ENCODE measurements at regions not wholly inside any gene's neighbourhood (a gene's known extent, or its start where the extent isn't known, plus 50 kb on each side); places are given as distances from the start of the nearest gene placed in this dataset.
A peak's percentile ranks its signal among the peaks of the same experiment; 100 is the strongest.
"Not testable (repeated sequence)": the region's sequence is repeated elsewhere in the genome, so short reads cannot be mapped to it uniquely, and the experiment has no call there.

DNA sequence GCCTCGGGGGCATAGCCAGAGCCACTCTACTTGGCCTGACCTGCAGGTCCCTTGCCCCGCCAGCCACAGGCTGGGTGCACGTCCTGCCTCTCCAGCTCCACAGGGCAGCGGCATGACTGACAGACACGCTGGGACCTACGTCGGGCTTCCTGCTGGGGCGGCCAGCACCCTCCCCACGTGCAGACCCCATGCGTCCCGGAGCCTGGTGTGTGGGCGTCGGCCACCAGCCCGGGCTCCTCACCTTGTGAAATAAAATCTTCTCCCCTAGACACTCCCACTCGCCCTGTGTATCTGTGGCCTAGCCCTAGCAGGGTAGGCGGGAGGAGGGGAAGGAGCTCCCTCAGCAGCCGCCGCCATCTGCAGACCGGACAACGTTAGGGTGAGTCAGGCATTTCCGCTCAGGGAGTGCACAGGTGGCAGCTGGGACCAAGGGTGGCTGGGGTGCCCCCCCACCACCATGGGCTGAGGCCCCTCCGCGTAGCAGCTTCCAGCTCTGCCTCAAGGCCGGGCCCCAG is 119.5 kb downstream of the IGLL1 start:
- not testable (repeated sequence) for DNase-seq

DNA sequence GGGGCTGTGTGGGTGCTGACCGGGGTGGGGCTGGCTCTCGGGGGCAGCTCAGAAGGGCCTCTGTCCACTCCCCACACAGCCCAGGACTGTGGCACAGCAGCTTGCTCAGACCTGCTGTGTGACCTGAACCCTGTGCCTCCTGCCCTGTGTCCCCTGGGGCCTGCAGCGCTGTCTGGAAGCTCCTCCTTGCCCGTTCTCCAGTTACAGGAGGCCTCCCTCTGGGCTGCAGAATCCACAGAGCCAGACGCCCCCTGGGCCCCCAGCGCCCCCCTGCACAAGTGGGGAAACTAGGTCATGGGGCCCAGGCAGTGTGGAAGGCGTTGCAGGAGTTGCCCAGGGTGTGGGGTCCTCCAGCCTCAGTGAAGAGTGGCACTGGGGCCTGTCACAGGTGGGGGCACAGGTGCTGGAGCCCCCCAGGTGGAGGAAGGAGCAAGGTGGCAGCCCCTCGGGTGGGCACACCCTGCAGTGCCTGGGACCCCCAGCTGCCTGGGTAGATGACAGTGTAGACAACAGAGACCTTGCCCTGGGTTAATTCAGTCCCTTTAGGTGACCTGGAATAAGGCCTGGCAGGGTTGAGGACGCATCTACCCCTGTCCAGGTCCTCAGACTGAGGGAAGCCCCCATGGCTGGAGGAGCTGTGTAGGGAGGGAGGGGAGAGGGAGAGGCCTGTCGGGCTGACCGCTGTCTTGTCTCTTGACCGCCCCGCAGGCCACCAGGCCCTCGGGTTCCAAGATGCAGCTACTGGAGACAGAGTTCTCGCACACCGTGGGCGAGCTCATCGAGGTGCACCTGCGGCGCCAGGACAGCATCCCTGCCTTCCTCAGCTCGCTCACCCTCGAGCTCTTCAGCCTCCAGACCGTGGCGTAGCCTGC is 120.2 kb downstream of the IGLL1 start:
- DNase-seq, result not testable (repeated sequence)

DNA sequence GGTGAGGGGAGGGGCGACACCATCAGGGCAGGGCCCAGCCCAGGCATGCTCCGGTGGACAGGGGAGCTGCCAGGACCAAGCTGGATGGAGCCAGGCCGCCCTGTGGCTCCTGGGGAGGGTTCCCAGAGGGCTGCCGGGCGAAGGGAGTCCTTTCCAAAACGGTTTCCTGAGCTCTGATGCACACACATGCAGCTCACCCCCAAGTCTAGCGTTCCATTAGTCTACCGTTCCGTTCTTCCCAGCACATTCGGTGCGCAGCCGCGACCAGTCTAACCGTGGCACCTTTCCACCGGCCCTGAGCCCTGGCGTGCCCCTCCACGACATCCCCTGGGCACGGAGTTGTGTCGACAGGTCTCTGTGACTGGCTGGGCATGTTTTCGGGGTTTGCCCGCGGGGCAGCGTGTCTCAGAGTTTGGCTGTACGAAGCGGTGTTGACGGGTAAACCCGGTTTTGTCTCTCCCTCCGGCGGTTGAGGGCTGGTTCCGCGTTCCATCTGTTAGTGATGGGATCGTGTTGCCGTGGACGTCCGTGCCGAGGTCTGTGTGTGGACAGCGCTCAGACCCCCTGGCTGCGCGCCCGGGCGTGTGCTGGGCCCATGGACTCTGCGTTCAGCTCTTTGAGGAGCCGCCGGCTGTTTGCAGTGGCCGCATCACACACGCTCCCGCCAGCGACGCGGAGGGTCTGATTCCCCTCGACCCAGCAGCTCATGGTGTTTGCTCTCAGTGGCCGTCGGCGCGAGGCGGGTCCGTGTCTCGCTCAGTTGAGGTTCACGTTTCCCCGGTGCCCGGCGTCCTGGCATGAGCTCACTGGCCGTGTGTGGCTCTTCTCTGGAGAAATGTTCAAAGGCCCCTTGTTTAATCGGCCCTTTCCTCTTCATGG is 121.2 kb downstream of the IGLL1 start:
- DNase-seq, result no peak

DNA sequence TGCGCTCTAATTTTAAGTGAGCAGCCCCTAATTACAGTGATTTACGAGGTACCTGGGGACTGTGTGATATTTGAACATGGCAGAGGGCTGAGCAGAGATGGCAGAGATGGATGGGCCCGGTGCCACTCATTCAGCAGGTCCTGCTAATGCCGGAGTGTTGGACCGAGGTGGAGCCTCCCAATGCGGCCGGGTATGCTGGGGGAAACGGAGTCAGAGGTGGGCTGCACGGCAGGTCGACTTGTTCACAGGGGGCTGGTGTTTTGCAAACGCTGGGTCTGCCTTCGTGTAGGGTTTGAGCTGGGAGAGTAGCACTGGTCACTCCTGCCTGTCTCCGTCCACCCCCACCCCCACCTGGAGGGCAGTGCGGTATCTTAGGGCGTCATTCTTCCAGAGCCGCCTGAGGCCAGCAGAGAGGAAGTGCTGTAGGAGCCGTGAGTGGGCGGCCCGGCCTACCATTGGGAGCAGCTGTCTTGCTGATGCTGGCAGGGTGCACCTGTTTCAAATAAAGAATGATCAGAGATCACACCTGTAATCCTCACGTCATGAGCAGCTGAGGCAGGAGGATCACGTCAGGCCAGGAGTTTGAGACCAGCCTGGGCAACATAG is 122.6 kb downstream of the IGLL1 start:
- DNase-seq, result no peak

DNA sequence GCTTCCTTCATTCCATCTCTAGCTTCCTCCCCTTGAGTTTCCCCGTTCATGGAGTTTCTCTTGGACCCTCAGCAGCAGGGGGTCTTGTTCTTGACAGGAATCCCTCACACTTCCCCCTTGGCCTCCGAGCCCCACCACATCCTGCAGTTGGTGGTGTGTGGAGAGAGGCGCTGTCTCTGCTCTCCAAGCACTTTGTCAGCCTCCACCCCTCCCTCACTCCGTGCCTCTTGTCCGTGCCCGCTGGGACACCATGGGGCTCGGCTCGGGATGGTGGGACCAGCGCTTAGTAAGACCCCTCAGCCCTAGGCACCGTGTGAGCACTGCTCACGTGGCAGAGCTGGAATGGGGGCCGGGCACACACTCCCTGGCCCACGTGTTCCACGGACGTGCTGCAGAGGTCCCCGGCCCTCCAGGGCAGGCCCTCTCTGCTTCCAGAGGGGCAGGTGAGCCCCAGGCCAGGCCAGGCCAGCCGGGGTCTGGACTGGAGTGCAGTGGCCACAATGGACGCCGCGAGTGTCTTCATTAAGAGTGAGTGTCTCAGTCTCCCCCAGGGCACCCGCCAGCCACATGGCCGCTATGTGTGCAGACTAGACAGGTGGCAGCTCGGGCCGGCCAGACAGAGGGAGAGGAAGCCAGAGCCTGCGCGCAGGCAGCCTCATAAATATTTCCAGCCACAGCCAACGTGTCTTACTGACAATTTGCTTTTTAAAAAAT is 123.3 kb downstream of the IGLL1 start:
- peak in 1 of 14 donors; percentile 40 for DNase-seq

DNA sequence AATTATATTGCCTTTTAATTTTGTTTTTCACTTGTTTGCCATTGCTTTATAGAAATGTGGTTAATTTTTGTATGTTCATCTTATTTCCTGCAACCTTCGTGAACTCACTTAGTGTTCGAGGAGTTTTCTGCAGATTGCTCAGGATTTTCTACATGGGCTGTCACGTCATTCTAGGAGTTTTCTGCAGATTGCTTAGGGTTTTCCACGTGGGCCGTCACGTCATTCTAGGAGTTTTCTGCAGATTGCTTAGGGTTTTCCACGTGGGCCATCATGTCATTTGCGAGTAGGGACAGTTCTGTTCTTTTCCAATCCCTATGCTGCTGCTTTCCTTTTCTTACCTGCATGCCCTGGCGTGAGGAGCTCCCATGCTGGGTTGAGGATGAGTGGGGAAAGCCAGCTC is 125.7 kb downstream of the IGLL1 start:
- DNase-seq, result not testable (repeated sequence)

DNA sequence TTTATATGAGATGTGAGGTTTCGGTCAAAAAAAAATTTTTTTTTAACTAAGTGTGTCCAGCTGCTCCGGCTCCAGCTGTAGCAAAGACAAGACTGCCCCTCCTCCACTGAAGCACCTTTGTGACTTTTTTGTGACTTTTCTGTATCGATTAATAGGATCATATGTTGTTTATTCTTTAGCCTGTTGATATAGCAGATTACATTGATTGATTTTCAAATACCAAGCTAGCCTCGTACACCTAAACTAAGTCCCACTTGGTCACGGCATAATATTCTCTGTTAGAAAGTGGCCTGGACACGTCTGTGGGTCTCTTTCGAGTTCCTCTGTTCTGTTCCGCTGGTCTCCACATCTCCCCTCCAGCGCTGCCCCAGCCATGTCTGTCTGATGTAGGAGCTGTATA is 126.8 kb downstream of the IGLL1 start:
- DNase-seq, result no peak

DNA sequence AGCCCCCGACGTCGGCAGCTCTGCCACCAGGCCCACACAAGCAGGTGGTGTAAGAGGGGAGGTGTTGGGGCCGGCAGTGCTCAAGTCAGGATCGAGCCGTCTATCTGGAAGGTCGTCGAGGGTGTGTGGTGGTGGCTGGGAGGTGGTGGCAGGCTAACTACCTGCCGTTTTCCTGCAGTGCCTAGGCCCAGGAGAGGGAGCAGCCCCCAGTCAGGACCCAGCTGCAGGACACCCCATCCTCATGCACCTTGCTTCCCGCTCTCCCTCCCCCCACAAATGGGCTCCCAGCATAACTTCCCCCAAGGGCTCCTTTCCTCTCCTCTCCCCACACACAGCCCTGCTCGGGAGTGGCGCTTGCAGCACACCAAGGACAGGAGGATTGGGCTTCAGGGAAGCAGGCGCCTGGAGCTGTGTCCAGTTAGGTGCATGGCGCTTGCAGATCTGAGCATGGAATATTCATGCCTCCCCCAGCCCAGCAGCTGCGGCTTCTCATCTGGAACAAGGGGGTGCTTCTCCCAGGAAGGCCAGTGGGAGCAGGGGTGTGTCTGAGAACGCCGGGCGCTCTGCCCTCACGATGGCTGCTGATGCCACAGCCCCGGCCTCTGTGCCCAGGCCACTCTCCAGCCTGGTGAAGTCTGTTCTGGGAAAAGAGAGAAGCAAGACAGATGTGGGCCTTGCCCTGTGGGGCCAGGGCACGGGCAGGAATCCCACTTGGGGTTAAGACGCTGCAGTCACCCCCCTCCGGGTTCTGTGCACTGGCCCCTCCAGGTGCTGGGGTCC is 127.7 kb downstream of the IGLL1 start:
- no peak for DNase-seq

DNA sequence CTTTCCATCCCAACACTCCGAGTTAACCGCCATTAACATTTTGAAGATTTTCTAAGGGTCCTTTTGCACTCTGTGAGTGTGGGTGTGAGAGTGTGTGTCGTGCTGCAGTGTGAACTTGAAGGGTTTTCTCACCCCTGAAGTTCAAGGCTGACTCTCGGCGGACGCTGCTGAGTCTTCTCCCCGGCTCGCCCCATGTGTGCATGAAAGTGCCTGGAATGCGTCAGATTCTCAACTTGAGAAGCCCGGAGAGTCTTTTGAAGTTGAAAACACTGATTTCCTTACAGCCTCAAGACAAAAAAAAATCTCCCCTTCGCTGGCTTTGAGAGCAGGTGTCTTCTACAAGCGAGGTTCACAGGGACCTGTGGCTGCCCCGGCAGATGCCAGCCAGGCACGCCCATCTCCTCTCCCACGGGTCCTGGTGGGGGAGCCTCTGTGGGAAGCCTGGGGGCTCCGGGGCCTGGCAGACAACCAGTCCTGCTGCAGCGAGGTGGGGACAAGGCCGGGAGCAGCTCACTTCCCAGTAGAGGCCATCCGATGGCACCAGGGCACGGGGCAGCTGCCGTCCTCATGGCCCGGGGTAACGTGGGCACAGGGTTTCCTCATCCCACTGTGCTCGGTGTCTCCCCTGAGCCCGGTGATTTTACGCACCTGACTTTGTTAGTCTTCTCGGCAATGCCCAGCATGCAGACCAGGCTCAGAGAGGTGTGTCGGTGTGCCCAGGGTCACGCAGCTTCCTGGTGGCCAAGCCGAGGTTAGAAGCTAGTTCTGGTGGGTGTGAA is 128.4 kb downstream of the IGLL1 start:
- DNase-seq, result not testable (repeated sequence)

DNA sequence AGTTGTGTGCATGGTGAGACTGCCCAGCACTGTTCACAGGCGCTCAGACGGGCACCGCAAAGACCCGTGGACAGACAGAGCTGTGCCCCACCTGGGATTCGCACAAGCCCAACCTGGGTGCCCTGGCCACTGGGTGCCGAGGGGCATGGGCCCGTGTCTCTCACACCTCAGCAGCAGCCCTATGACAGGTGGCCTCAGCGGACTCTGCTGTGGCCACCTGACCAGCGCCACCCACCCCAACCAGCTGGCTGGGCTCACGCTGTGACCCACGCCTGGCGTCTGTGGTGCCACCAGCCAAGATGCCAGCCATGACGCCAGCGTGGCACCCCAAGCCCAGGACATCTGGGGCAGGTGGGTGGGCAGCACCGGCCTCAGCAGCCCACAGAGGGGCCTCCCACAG is 129.3 kb downstream of the IGLL1 start:
- not testable (repeated sequence) for DNase-seq

DNA sequence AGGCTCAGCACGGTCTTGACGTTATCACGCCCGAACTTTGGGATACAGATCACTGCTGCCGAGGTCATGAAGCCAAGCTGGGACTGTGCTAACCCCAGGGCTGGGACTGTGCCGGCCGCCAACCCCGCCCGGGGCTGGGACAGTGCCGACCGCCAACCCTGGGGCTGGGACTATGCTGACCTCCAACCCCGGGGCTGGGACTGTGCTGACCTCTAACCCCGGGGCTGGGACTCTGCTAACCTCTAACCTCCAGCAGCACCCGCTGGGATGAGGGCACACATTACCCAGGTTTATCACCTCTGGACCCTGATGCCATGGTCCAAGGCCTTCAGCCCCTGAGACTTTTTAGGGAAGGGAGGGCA is 129.7 kb downstream of the IGLL1 start:
- DNase-seq, result no peak

DNA sequence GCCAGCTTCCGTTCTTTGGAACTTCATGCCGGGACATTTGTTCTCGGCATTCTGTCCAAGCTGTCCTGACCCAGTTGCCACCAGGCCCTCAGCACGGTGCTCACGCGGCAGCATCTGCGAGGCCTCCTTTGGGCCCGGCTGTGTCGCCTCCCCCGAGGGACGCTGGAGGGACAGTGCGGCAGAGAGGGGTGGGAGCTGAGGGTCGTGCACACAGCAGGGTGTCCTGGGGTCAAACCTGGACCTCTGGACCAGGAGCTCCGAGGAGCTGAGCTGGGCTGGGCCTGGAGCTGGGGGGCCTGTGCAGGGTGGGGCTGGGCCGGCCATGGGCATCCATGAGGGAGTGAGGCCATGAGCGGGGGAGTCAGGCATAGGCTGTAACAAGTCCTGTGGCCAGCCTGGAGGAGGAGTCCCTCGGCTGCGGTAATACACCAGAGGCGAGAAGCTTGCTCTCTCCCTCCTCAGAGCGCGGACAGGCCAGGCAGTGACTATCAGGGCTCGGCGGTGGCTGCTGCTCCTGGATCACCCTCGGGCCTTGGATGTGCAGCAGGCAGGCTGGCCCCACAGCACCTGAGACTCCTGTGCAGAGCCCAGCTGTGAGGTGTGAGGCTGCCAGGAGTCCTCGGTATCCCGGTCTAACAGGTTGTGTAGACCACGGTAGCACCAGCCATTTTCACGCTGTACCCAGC is 130.2 kb downstream of the IGLL1 start:
- not testable (repeated sequence) for DNase-seq

DNA sequence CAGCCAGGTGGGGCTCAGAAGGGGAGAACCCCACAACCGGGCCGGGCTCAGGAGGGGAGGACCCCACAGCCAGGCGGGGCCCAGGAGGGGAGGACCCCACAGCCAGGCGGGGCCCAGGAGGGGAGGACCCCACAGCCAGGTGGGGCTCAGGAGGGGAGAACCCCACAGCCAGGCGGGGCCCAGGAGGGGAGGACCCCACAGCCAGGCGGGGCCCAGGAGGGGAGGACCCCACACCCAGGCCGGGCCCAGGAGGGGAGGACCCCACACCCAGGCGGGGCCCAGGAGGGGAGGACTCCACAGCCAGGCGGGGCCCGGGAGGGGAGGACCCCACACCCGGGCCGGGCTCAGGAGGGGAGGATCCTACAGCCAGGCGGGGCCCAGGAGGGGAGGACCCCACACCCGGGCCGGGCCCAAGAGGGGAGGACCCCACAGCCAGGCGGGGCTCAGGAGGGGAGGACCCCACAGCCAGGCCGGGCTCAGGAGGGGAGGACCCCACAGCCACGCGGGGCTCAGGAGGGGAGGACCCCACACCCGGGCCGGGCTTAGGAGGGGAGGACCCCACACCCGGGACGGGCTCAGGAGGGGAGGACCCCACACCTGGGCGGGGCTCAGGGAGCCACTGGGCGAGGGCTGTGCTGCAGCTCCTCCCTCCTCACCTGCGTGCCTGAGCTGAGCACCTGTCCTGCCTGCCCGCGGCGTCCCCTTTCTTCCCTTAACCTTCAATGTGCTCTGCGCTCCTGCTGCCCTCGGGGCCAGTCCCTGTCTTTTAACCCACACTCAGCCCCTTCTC is 131.4 kb downstream of the IGLL1 start:
- DNase-seq, result not testable (repeated sequence)

DNA sequence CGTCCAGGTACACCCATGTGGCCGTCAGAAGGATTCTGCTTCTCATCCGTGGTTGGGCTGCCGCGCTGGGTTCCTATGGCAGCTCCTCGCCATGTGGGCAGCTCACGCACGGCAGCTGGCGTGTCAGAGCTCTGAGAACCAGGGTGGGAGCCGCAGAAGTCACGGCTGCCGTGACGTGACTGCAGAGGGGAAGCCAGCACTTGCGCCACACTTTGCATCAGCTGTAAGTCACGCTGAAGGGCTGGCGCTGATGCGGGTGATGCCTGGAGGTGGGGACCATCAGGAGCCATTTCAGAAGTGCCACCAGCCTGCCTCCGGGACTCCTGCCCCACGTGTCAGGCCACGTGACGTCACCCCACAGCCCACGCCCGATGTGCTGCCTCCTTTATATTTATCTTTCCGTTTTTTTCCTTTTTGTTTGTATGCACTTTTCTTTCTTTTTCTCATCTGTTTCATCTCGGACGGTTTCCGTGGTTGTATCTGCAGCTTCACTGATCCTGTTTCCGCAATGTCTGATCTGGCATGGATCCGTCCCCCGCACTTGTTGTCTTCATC is 133.2 kb downstream of the IGLL1 start:
- DNase-seq, result no peak

DNA sequence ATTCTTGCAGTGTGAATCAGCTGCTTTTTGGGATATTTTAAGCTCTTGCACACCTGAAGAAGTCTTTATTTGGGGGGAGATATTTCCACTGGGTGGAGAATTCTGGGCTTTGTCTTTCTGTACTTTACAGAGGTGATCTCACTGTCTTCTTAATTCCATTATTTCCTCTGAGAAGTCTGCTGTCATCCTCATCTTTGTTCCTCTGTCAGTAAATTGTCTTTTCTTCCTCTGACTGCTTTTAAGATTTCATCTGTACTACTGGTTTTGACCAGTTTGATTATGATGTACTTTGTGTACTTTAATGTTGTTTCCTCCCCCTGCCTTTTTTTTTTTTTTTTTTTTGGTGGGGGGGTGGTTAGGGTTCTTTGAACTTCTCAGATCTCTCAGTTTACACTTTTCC is 133.9 kb downstream of the IGLL1 start:
- DNase-seq, result not testable (repeated sequence)

DNA sequence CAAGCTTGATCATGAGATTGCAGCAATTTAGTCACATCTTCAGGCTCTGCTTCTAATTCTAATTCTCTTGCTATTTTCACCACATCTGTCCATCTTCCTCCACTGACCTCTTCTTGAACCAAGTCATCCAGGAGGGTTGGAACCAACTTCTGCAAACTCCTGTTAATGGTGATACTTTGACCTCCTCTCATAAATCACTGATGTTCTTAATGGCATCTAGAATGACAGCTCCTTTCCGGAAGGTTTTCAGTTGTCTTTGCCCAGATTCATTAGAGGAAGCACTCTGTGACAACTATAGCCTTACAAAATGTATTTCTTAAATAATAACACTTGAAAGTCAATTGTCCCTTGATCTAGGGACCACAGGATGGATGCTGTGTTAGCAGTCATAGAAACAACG is 136.2 kb downstream of the IGLL1 start:
- DNase-seq, result not testable (repeated sequence)

DNA sequence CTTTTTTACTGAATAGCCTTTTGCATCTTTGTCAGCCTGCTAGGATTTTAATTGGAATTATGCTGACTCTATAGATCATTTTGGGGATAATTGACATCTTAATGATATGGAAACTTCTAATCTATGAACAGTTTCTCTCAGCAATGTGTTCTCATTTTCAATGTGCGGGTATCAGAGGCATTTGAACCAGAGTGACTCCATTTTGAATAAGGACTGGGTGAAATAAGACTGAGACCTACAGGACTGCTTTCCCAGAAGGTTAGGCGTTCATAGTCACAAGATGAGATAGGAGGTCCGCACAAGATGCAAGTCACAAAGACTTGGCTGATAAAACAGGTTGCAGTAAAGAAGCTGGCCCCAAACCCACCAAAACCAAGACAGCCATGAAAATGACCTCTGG is 140.5 kb downstream of the IGLL1 start:
- DNase-seq, result not testable (repeated sequence)

DNA sequence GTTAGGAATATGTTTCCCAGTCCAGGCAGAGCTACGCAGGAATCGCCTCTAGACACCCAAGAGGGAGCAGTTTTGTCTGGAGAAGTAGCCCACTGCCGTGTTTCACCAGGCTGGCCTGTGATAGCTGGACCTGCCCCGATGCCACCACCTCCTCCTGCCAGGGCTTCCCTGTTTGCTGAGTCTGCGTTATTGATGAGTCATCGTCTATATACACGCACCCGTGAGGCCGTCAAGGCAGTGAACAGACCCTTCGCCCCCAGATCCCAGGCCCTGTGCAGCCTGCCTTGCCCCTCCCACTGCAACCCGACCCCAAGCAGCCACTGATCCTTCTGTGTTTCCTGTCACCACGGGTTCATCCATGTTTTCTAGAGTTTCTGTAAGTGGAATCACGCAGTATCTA is 141.9 kb downstream of the IGLL1 start:
- no peak for DNase-seq

DNA sequence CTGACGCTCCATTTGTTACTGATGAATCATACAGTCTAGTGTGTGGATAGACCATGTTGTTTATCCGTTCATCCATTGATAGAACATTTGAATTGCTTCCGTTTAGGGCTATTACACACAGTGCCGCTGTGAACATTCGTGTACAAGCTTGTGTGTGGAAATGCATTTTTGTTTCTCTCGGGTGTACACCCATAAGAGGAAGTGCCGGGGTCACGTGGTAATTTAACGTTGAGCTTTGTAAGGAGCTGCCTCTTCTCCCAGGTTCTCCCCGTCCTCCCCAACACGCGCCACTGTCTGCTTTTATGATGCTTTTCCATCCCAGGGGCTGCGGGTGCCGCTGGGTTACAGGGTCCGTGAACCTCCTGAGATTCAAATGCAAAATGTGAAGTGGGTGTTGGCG is 142.3 kb downstream of the IGLL1 start:
- no peak for DNase-seq
